ENCODE measurements at regions not wholly inside any gene's neighbourhood (a gene's known extent, or its start where the extent isn't known, plus 50 kb on each side); places are given as distances from the start of the nearest gene placed in this dataset.

DNA sequence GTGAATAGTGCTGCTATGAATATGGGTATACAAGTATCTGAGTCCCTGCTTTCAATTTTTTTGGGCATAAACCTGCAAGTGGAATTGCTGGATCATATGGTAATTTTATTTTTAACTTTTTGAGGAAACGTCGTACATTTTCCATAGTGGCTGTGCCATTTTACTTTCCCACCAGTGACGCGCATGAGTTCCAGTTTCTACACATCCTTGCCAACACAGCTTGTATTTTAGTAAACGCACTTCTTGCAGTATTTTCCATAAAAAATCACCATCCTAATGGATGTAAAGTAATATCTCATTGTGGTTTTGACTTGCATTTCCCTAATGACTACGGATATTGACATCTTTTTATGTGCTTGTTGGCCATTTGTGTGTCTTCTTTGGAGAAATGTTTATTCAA is 105.0 kb downstream of the NFKBIZ start:
- TF ChIP-seq, protein P1, sequence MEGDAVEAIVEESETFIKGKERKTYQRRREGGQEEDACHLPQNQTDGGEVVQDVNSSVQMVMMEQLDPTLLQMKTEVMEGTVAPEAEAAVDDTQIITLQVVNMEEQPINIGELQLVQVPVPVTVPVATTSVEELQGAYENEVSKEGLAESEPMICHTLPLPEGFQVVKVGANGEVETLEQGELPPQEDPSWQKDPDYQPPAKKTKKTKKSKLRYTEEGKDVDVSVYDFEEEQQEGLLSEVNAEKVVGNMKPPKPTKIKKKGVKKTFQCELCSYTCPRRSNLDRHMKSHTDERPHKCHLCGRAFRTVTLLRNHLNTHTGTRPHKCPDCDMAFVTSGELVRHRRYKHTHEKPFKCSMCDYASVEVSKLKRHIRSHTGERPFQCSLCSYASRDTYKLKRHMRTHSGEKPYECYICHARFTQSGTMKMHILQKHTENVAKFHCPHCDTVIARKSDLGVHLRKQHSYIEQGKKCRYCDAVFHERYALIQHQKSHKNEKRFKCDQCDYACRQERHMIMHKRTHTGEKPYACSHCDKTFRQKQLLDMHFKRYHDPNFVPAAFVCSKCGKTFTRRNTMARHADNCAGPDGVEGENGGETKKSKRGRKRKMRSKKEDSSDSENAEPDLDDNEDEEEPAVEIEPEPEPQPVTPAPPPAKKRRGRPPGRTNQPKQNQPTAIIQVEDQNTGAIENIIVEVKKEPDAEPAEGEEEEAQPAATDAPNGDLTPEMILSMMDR (conservative IDR thresholded peaks at IDR 0.05): no peak

DNA sequence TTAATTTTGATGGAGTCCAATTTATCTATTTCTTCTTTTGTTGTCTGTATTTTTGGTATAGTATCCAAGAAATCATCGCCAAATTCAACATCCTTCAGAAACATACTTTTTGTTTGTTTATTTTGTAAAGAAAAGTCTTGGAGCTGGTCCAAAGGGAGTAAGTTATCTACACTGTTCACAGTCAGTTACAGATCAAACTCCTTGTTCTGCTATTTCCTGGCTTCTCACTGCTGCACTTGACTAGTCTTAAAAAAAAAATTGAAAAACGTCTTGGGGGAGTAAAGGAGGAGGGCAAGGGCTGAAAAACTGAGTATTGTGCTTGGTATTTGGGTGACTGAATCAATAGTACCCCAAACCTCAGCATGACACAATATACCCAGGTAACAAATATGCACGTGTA is 105.6 kb downstream of the NFKBIZ start:
- no peak overlapping the region for H3K27ac ChIP-seq
- TF ChIP-seq, protein P1 (conservative IDR thresholded peaks at IDR 0.05): no peak

More for the DNA sequence above, 105.0 kb downstream of the NFKBIZ start:
- no peak overlapping the region for H3K27ac ChIP-seq

DNA sequence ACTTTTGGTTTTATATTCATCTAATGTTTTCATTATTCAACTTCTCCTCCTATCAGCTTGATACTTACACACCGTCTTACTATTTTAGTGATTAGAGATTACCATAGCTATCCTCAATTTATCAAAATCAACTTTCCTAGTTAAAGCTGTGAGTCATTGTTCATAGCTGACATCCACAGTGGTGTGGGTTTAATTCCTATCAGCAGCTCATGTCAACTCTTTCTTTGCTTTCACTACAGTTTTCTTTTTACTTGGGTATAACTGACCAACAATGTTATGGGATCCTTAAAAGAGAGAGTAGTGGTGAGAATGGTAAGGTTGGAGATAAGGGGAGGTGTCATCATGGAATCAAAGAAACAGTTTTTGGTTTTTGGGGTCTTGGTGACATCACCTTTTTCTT is 112.7 kb downstream of the NFKBIZ start:
- no peak overlapping the region for H3K27ac ChIP-seq
- TF ChIP-seq, protein P1 (conservative IDR thresholded peaks at IDR 0.05): no peak

DNA sequence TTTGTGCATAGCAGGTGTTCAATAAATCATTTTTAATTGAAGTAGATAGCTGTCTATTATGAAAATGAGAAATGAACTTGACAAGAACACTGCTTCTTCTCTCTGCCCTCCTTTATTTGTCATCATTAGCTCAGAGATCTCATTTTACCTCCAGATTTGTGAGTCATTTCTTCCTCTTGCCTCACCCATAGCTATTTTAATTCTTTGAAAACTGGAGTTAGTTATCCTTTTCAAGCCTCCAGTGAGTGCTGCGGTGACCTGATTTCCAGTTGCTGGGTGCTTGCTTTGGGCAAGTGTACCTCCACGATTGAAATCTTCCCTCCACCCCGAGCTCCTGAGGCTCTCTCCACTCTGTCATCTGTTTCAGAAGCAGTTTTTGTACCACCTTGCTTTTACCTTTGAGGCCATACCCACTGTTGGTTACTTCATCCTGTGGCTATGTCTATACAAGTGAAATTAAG is 114.6 kb downstream of the NFKBIZ start:
- H3K27ac ChIP-seq: no peak overlapping the region
- TF ChIP-seq, protein P1 (conservative IDR thresholded peaks at IDR 0.05): no peak

DNA sequence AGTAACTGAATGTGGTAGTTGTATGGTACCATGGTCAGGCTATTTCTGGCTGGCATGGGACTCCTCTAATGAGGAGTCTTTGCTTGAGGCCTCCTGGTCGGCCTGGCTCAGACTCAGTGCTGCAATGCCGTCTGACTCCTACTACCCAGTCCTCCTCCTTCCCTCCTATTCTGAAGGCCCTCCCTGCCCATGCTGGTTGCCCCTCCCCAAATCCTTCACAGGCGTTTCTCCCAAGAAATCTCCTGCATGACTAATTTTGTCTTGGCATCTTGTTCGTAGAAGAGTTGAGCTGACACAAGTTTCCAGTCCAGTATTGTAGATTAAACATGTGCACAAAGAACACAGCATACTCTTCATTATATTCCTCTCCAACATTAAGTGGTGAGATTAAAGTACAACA is 115.5 kb downstream of the NFKBIZ start:
- H3K27ac ChIP-seq: no peak overlapping the region
- TF ChIP-seq, protein P1 (conservative IDR thresholded peaks at IDR 0.05): no peak

DNA sequence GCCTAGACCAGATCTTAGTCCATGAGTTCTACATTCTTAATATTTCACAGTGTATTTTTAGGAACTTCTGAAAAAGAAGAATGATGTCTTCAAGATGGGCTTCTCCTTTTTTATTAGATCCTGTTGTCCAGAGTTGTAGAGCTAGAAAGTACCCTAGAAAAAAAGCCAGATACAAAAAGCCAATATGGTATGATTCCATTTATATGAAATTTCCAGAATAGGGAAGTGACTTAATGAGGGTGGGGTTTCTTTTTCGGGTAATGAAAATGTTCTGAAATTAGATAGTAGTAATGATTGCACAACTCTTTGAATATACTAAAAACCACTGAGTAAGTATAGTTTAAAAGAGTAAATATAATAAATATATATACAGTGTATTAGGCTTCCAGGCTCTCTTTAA is 116.9 kb downstream of the NFKBIZ start:
- TF ChIP-seq, protein P1 (conservative IDR thresholded peaks at IDR 0.05): no peak

DNA sequence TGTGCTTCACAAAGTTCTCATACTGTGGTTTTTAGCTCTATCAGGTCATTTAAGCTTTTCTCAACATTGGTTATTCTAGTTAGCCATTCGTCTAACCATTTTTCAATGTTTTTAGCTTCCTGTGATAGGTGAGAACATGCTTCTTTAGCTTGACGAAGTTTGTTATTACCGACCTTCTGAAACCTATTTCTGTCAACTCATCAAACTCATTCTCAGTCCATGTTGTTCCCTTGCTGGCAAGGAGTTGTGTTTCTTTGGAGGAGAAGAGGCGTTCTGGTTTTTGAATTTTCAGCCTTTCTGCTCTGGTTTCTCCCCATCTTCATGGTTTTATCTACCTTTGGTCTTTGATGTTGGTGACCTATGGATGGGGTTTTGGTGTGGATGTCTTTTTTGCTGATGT is 120.9 kb downstream of the NFKBIZ start:
- H3K27ac ChIP-seq: no peak overlapping the region
- TF ChIP-seq, protein P1 (conservative IDR thresholded peaks at IDR 0.05): no peak

More for the DNA sequence above, 116.9 kb downstream of the NFKBIZ start:
- H3K27ac ChIP-seq: no peak overlapping the region

All from VCaP (cell line).